Gastroesophageal sphincter (tissue), 4 donors: ENCODE measurements at regions not wholly inside any gene's neighbourhood (a gene's known extent, or its start where the extent isn't known, plus 50 kb on each side); places are given as distances from the start of the nearest gene placed in this dataset.

ENCODE experiments used
- ATAC-seq: fragments of 150-250 bp; one replicate; pipeline ENCODE4 v1.9.1; 2016; ENCODE audit warnings: mild to moderate bottlenecking, moderate library complexity
- H3K27ac ChIP-seq, 4 donors: fragments of 200-600 bp; sonication (generic) in 3 of 4; 1 replicate in 3 of 4; 2 replicates in 1 of 4; pipeline ENCODE4 v1.5.1; 2016 to 2019
- H3K27me3 ChIP-seq: fragments of 200-600 bp; sonication (generic); one replicate; pipeline ENCODE4 v1.5.1; 2019
- H3K36me3 ChIP-seq, 2 donors: fragments of 200-600 bp; sonication (generic); one replicate each; pipeline ENCODE4 v1.5.1; 2019; ENCODE audit warnings: control low read depth in 1 of 2
- H3K4me1 ChIP-seq, 3 donors: fragments of 200-600 bp; sonication (generic); 1 replicate in 2 of 3; 2 replicates in 1 of 3; pipeline ENCODE4 v1.5.1; 2016 to 2019; ENCODE audit warnings: control low read depth in 2 of 3
- H3K4me3 ChIP-seq, 2 donors: fragments of 200-600 bp; sonication (generic); one replicate each; pipeline ENCODE4 v1.5.1; 2019; ENCODE audit warnings: mild to moderate bottlenecking in 1 of 2, moderate library complexity in 1 of 2
- H3K9me3 ChIP-seq, 3 donors: fragments of 200-600 bp; sonication (generic); one replicate each; pipeline ENCODE4 v1.5.1; 2017 to 2019; ENCODE audit warnings: control low read depth in 2 of 3
- CTCF ChIP-seq, 4 experiments: fragments of 200-600 bp in 2 of 4; fragments of 450-650 bp in 2 of 4; sonication (generic) in 1 of 4; IDR thresholded peaks; one replicate each; pipeline ENCODE4 v1.5.1; 2017 to 2019; ENCODE audit warnings: antibody characterized with exemption in 4 of 4, mild to moderate bottlenecking in 2 of 4, moderate library complexity in 2 of 4
- EP300 ChIP-seq: sonication (generic); formaldehyde crosslinking; IDR thresholded peaks from one replicate; pipeline ENCODE4 v1.6.1; 2017; ENCODE audit warnings: antibody characterized with exemption, mild to moderate bottlenecking
- POLR2A ChIP-seq, 2 donors: fragments of 450-650 bp; IDR thresholded peaks; one replicate each; pipeline ENCODE4 v1.6.1; 2017; ENCODE audit warnings: antibody characterized with exemption in 2 of 2, mild to moderate bottlenecking in 2 of 2, moderate library complexity in 1 of 2
- POLR2AphosphoS5 ChIP-seq: sonication (generic); formaldehyde crosslinking; IDR thresholded peaks from one replicate; pipeline ENCODE4 v1.6.1; 2017; ENCODE audit warnings: antibody characterized with exemption
- WGBS, 2 donors: methylation state at CpG; one replicate each; pipeline ENCODE4 v1.1.5; 2018; ENCODE audit warnings: low coverage in 1 of 2; 5-methylcytosine and 5-hydroxymethylcytosine counted together

GRCh38 chr13:50699874-50700663, 143.4 kb downstream of the DLEU7 start:
- H3K4me3 ChIP-seq = no peak overlapping the region
- no peak for ATAC-seq
- WGBS, 2 donors = 68 to 77% methylated on average over 3 to 4 of the region's 4 CpGs
- no peaks in the 10 kb centered on the region for H3K36me3 ChIP-seq
- H3K4me1 ChIP-seq = no peaks in the 10 kb centered on the region
- H3K27me3 ChIP-seq = no peaks in the 10 kb centered on the region
- H3K9me3 ChIP-seq = no peaks in the 10 kb centered on the region
- TF ChIP-seq EP300 (no peak), CTCF (IDR thresholded peaks at IDR 0.05) (no peak), POLR2AphosphoS5 (no peak), POLR2A (IDR thresholded peaks at IDR 0.05) (no peak)
- no peak overlapping the region for H3K27ac ChIP-seq

- no peak for ATAC-seq
- H3K36me3 ChIP-seq = no peaks in the 10 kb centered on the region
- no peaks in the 10 kb centered on the region for H3K27me3 ChIP-seq
- TF ChIP-seq EP300 (no peak), POLR2AphosphoS5 (no peak), POLR2A (IDR thresholded peaks at IDR 0.05) (no peak), CTCF (IDR thresholded peaks at IDR 0.05) (no peak)
- no peak overlapping the region for H3K4me3 ChIP-seq
- H3K4me1 ChIP-seq = no peaks in the 10 kb centered on the region
- H3K27ac ChIP-seq = no peak overlapping the region
- whole genome bisulfite sequencing, 2 donors = 67 to 100% methylated on average over 1 of the region's 1 CpG
- no peaks in the 10 kb centered on the region for H3K9me3 ChIP-seq
Observed at GRCh38 chr13:50700664-50701305, 142.7 kb downstream of the DLEU7 start.

DNA sequence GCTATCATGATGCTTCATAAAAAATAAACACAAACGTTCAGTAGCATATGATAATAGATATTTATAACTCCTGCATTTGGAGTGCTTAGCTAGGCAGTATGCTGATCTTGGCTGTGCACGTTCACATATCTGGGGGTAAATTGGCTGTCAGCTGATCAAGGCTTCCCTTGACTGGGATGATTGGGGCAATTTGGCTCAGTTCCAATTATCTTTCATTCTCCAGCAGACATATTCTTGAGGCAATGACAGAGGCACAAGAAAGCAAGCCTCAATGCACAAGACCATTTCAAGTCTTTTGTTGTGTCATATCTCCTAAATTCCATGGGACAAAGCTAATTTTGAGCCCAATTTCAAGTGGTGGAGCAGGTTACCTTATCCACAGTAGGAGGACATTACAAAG, 142.0 kb downstream of the DLEU7 start:
- no peak for TF ChIP-seq POLR2A (IDR thresholded peaks at IDR 0.05)
- H3K27ac ChIP-seq = no peak overlapping the region
- no peaks in the 10 kb centered on the region for H3K9me3 ChIP-seq
- no peaks in the 10 kb centered on the region for H3K36me3 ChIP-seq
- no peaks in the 10 kb centered on the region for H3K27me3 ChIP-seq
- no peaks in the 10 kb centered on the region for H3K4me1 ChIP-seq
- ATAC-seq = no peak
- H3K4me3 ChIP-seq = no peak overlapping the region
- 43 to 71% methylated on average over 1 to 2 of the region's 2 CpGs for WGBS, 2 donors

GRCh38 chr13:50706505-50706904, 137.0 kb downstream of the DLEU7 start:
- H3K9me3 ChIP-seq = no peaks in the 10 kb centered on the region
- no peak for ATAC-seq
- H3K4me3 ChIP-seq = no peak overlapping the region
- TF ChIP-seq CTCF (IDR thresholded peaks at IDR 0.05) (no peak), POLR2A (IDR thresholded peaks at IDR 0.05) (no peak), EP300 (no peak), POLR2AphosphoS5 (no peak)
- 80 to 100% methylated on average over 1 to 2 of the region's 2 CpGs for WGBS, 2 donors
- H3K36me3 ChIP-seq = no peaks in the 10 kb centered on the region
- H3K4me1 ChIP-seq = no peaks in the 10 kb centered on the region
- no peak overlapping the region for H3K27ac ChIP-seq
- H3K27me3 ChIP-seq = no peaks in the 10 kb centered on the region

GRCh38 chr13:50707628-50708027, 135.9 kb downstream of the DLEU7 start:
- 80% methylated on average over 1 of the region's 1 CpG; no CpG with 5 or more reads in 1 of the 2 donors for WGBS, 2 donors
- H3K27me3 ChIP-seq = no peaks in the 10 kb centered on the region
- no peaks in the 10 kb centered on the region for H3K36me3 ChIP-seq
- H3K4me1 ChIP-seq = no peaks in the 10 kb centered on the region
- TF ChIP-seq CTCF (IDR thresholded peaks at IDR 0.05) (no peak), POLR2A (IDR thresholded peaks at IDR 0.05) (no peak), EP300 (no peak), POLR2AphosphoS5 (no peak)
- no peak overlapping the region for H3K4me3 ChIP-seq
- ATAC-seq = no peak
- H3K27ac ChIP-seq = no peak overlapping the region
- H3K9me3 ChIP-seq = no peaks in the 10 kb centered on the region
